H9 (cell line): ENCODE measurements at regions not wholly inside any gene's neighbourhood (a gene's known extent, or its start where the extent isn't known, plus 50 kb on each side); places are given as distances from the start of the nearest gene placed in this dataset.

ENCODE experiments used
- DNase-seq: peaks from one replicate; pipeline ENCODE4 v3.0.0-alpha.2; 2017
- H2AFZ ChIP-seq: one replicate; pipeline ENCODE4 v1.6.1; 2013; ENCODE audit warnings: mild to moderate bottlenecking, low read length, control low read depth, moderate library complexity
- H2AK5ac ChIP-seq: 2 replicates; pipeline ENCODE4 v1.6.1; 2013; ENCODE audit warnings: low read length, control low read depth, mixed read lengths; ENCODE audit not compliant: insufficient read length
- H2BK120ac ChIP-seq: one replicate; pipeline ENCODE4 v1.6.1; 2013; ENCODE audit warnings: low read depth, mild to moderate bottlenecking, low read length, control low read depth, inconsistent platforms; ENCODE audit not compliant: poor library complexity, severe bottlenecking
- H2BK12ac ChIP-seq: 2 replicates; pipeline ENCODE4 v1.6.1; 2013; ENCODE audit warnings: low read length, control low read depth, mixed read lengths, low read depth; ENCODE audit not compliant: insufficient read length
- H2BK15ac ChIP-seq: 2 replicates; pipeline ENCODE4 v1.6.1; 2013; ENCODE audit warnings: low read depth, low read length, control low read depth
- H2BK20ac ChIP-seq: one replicate; pipeline ENCODE4 v1.6.1; 2013; ENCODE audit warnings: low read depth, mild to moderate bottlenecking, low read length, control low read depth, inconsistent platforms; ENCODE audit not compliant: poor library complexity, severe bottlenecking
- H2BK5ac ChIP-seq: 2 replicates; pipeline ENCODE4 v1.6.1; 2013; ENCODE audit warnings: low read length, control low read depth, mixed read lengths; ENCODE audit not compliant: insufficient read length
- H3K14ac ChIP-seq: 2 replicates; pipeline ENCODE4 v1.6.1; 2013; ENCODE audit warnings: low read length, control low read depth; ENCODE audit not compliant: insufficient read depth
- H3K18ac ChIP-seq: 2 replicates; pipeline ENCODE4 v1.6.1; 2013; ENCODE audit warnings: low read depth, mild to moderate bottlenecking, mixed read lengths, low read length, control low read depth; ENCODE audit not compliant: insufficient read length
- H3K23ac ChIP-seq: 2 replicates; pipeline ENCODE4 v1.6.1; 2013; ENCODE audit warnings: low read length, control low read depth, mixed read lengths, low read depth; ENCODE audit not compliant: insufficient read length
- H3K23me2 ChIP-seq: 2 replicates; pipeline ENCODE4 v1.6.1; 2013; ENCODE audit warnings: low read depth, mild to moderate bottlenecking, mixed read lengths, low read length, control low read depth; ENCODE audit not compliant: insufficient read length, poor library complexity, severe bottlenecking
- H3K27ac ChIP-seq: 2 replicates; pipeline ENCODE4 v1.5.1; 2013; ENCODE audit warnings: low read length, control low read depth, mixed read lengths, low read depth; ENCODE audit not compliant: insufficient read length
- H3K27me3 ChIP-seq: 2 replicates; pipeline ENCODE4 v1.6.1; 2013; ENCODE audit warnings: low read length, control low read depth, inconsistent platforms; ENCODE audit not compliant: insufficient read depth
- H3K4ac ChIP-seq: 2 replicates; pipeline ENCODE4 v1.6.1; 2013; ENCODE audit warnings: low read depth, mild to moderate bottlenecking, control low read depth, inconsistent platforms, low read length, moderate library complexity
- H3K4me1 ChIP-seq: 2 replicates; pipeline ENCODE4 v1.6.1; 2013; ENCODE audit warnings: low read length, control low read depth, inconsistent platforms; ENCODE audit not compliant: insufficient read depth
- H3K4me2 ChIP-seq: 2 replicates; pipeline ENCODE4 v1.6.1; 2013; ENCODE audit warnings: low read length, control low read depth, mixed read lengths; ENCODE audit not compliant: insufficient read length, insufficient read depth
- H3K56ac ChIP-seq: 2 replicates; pipeline ENCODE4 v1.6.1; 2013; ENCODE audit warnings: low read depth, mild to moderate bottlenecking, mixed read lengths, low read length, control low read depth; ENCODE audit not compliant: insufficient read length
- H3K79me1 ChIP-seq: 2 replicates; pipeline ENCODE4 v1.6.1; 2013; ENCODE audit warnings: low read depth, mild to moderate bottlenecking, moderate library complexity, low read length, control low read depth, inconsistent platforms; ENCODE audit not compliant: insufficient read depth, poor library complexity, severe bottlenecking
- H3K79me2 ChIP-seq: 2 replicates; pipeline ENCODE4 v1.6.1; 2013; ENCODE audit warnings: low read length, control low read depth, inconsistent platforms; ENCODE audit not compliant: insufficient read depth
- H3K9ac ChIP-seq: 2 replicates; pipeline ENCODE4 v1.6.1; 2013; ENCODE audit warnings: low read length, control low read depth, mixed read lengths; ENCODE audit not compliant: insufficient read length; ENCODE audit errors: extremely low read depth
- H3K9me3 ChIP-seq: one replicate; pipeline ENCODE4 v1.6.1; 2013; ENCODE audit warnings: low read depth, low read length, inconsistent platforms; ENCODE audit not compliant: control insufficient read depth
- H3T11ph ChIP-seq: one replicate; pipeline ENCODE4 v1.6.1; 2013; ENCODE audit warnings: mild to moderate bottlenecking, low read length, control low read depth, inconsistent platforms
- H4K20me1 ChIP-seq: one replicate; pipeline ENCODE4 v1.6.1; 2013; ENCODE audit not compliant: control insufficient read depth, insufficient read length, insufficient read depth
- H4K5ac ChIP-seq: 2 replicates; pipeline ENCODE4 v1.6.1; 2013; ENCODE audit warnings: low read depth, mild to moderate bottlenecking, mixed read lengths, low read length, control low read depth; ENCODE audit not compliant: insufficient read length
- H4K8ac ChIP-seq: replicated peaks from 2 replicates; pipeline ENCODE4 v1.6.1; 2013; ENCODE audit warnings: low read length, control low read depth, mixed read lengths, low read depth; ENCODE audit not compliant: insufficient read length
- H4K91ac ChIP-seq: 2 replicates; pipeline ENCODE4 v1.6.1; 2013; ENCODE audit warnings: low read depth, mild to moderate bottlenecking, moderate library complexity, mixed read lengths, low read length, control low read depth; ENCODE audit not compliant: insufficient read length
- H3K27ac Mint-ChIP-seq, 3 experiments: 2 replicates in 2 of 3; 3 replicates in 1 of 3; pipeline ENCODE4 v1.8.0; 2020 to 2021; ENCODE audit warnings: mixed read lengths in 3 of 3, mild to moderate bottlenecking in 1 of 3, moderate library complexity in 1 of 3
- H3K27me3 Mint-ChIP-seq: 2 replicates; pipeline ENCODE4 v1.8.0; 2021; ENCODE audit warnings: low read depth, mild to moderate bottlenecking, moderate library complexity, mixed read lengths
- H3K36me3 Mint-ChIP-seq, 3 experiments: 2 replicates in 2 of 3; 3 replicates in 1 of 3; pipeline ENCODE4 v1.8.0; 2020 to 2021; ENCODE audit warnings: low read depth in 3 of 3, mixed read lengths in 3 of 3; ENCODE audit not compliant: insufficient read depth in 1 of 3
- H3K4me1 Mint-ChIP-seq, 2 experiments: 2 replicates each; pipeline ENCODE4 v1.8.0; 2020; ENCODE audit warnings: mixed read lengths in 2 of 2
- H3K4me3 Mint-ChIP-seq, 2 experiments: 2 replicates in 1 of 2; 3 replicates in 1 of 2; pipeline ENCODE4 v1.8.0; 2020 to 2021; ENCODE audit warnings: mild to moderate bottlenecking in 2 of 2, mixed read lengths in 2 of 2, moderate library complexity in 1 of 2
- H3K9me3 Mint-ChIP-seq, 2 experiments: 2 replicates in 1 of 2; 3 replicates in 1 of 2; pipeline ENCODE4 v1.8.0; 2020; ENCODE audit warnings: mild to moderate bottlenecking in 2 of 2, mixed read lengths in 2 of 2, moderate library complexity in 1 of 2
- CTCF ChIP-seq: fragments of 200-600 bp; sonication (generic); conservative IDR thresholded peaks from 3 replicates; pipeline ENCODE4 v1.8.0; 2021; ENCODE audit warnings: antibody characterized with exemption, mild to moderate bottlenecking
- WGBS: extraction: QIAGEN DNeasy Blood & Tissue Kit; methylation state at CpG from one replicate; pipeline ENCODE4 v1.1.7; 2013; ENCODE audit warnings: missing lambda C conversion rate, low lambda C conversion rate, mixed read lengths; ENCODE audit not compliant: insufficient read length; ENCODE audit errors: extremely low coverage; 5-methylcytosine and 5-hydroxymethylcytosine counted together

GRCh38 chr2:166653185-166653813 is 159.2 kb upstream of the SCN7A start:
- no peak overlapping the region for H4K8ac ChIP-seq
- no peak overlapping the region for H2BK15ac ChIP-seq
- H3K27ac ChIP-seq = no peak overlapping the region
- H4K20me1 ChIP-seq = no peaks in the 10 kb centered on the region
- H3K27me3 ChIP-seq = no peaks in the 10 kb centered on the region
- H3K36me3 Mint-ChIP-seq = no peaks in the 10 kb centered on the region
- no peaks in the 10 kb centered on the region for H3K79me1 ChIP-seq
- H2BK5ac ChIP-seq = no peak overlapping the region
- H3K23ac ChIP-seq = no peak overlapping the region
- H2BK12ac ChIP-seq = no peak overlapping the region
- no peak overlapping the region for H3K4me3 Mint-ChIP-seq
- H4K91ac ChIP-seq = no peak overlapping the region
- no peak overlapping the region for H3K9ac ChIP-seq
- no CpG with 5 or more reads among the region's 4 CpGs for WGBS
- no peak overlapping the region for H2AK5ac ChIP-seq
- no peak overlapping the region for H3K4ac ChIP-seq
- H3K56ac ChIP-seq = no peak overlapping the region
- no peaks in the 10 kb centered on the region for H3K27me3 Mint-ChIP-seq
- no peaks in the 10 kb centered on the region for H3K79me2 ChIP-seq
- no peak for DNase-seq
- H3K18ac ChIP-seq = no peak overlapping the region
- H3K4me1 ChIP-seq = no peaks in the 10 kb centered on the region
- H3K27ac Mint-ChIP-seq = no peak overlapping the region
- H3K9me3 ChIP-seq = no peaks in the 10 kb centered on the region
- H3T11ph ChIP-seq = no peak overlapping the region
- no peak for TF ChIP-seq CTCF
- no peak overlapping the region for H2BK20ac ChIP-seq
- H3K14ac ChIP-seq = no peak overlapping the region
- H2AFZ ChIP-seq = no peak overlapping the region
- no peak overlapping the region for H2BK120ac ChIP-seq
- no peaks in the 10 kb centered on the region for H3K23me2 ChIP-seq
- peaks cover 0 to 1% of the 10 kb centered on the region in 2 experiments; a peak in 1 of 5 replicates for H3K9me3 Mint-ChIP-seq
- peaks cover 8% of the 10 kb centered on the region in 2 experiments for H3K4me1 Mint-ChIP-seq
- no peak overlapping the region for H3K4me2 ChIP-seq
- H4K5ac ChIP-seq = no peak overlapping the region
